ENCODE measurements at regions not wholly inside any gene's neighbourhood (a gene's known extent, or its start where the extent isn't known, plus 50 kb on each side); places are given as distances from the start of the nearest gene placed in this dataset.

GRCh38 chr10:62651341-62651740 is 153.2 kb upstream of the ADO start:
- no peak for TF ChIP-seq GLI4 (tag by site-specific recombination; IDR thresholded peaks at IDR 0.05)
- no peak for TF ChIP-seq CTCF (tag by site-specific recombination; IDR thresholded peaks at IDR 0.05)
- TF ChIP-seq MZF1 (tag by site-specific recombination; IDR thresholded peaks at IDR 0.05; ENCODE audit: borderline replicate concordance): no peak
- no peak for TF ChIP-seq ZNF274 (IDR thresholded peaks at IDR 0.05; ENCODE audit: low read length)
- no peak for TF ChIP-seq ZNF274 (tag by site-specific recombination; IDR thresholded peaks at IDR 0.05; ENCODE audit: borderline replicate concordance)
- TF ChIP-seq ZNF394 (tag by site-specific recombination; IDR thresholded peaks at IDR 0.05; ENCODE audit: borderline replicate concordance): no peak
- TF ChIP-seq ZXDB (tag by site-specific recombination; IDR thresholded peaks at IDR 0.05): no peak
- TF ChIP-seq, protein P1, sequence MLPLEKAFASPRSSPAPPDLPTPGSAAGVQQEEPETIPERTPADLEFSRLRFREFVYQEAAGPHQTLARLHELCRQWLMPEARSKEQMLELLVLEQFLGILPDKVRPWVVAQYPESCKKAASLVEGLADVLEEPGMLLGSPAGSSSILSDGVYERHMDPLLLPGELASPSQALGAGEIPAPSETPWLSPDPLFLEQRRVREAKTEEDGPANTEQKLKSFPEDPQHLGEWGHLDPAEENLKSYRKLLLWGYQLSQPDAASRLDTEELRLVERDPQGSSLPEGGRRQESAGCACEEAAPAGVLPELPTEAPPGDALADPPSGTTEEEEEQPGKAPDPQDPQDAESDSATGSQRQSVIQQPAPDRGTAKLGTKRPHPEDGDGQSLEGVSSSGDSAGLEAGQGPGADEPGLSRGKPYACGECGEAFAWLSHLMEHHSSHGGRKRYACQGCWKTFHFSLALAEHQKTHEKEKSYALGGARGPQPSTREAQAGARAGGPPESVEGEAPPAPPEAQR (tag by site-specific recombination; IDR thresholded peaks at IDR 0.05): no peak
- TF ChIP-seq ZNF558 (tag by site-specific recombination; IDR thresholded peaks at IDR 0.05): no peak
- TF ChIP-seq SETDB1 (IDR thresholded peaks at IDR 0.05; ENCODE audit: insufficient read length, low read length): no peak
- TF ChIP-seq PBX3 (CRISPR knock-in tag; IDR thresholded peaks at IDR 0.05): no peak
- TF ChIP-seq ZBTB21 (tag by site-specific recombination; IDR thresholded peaks at IDR 0.05): no peak
- TF ChIP-seq ZNF704 (tag by site-specific recombination; IDR thresholded peaks at IDR 0.05): no peak
